B cell (primary cell): ENCODE measurements at regions not wholly inside any gene's neighbourhood (a gene's known extent, or its start where the extent isn't known, plus 50 kb on each side); places are given as distances from the start of the nearest gene placed in this dataset.

Source experiments
- ATAC-seq: fragments of 200-7000 bp; cut with Tn5 transposase; one replicate; pipeline ENCODE4 v1.10.0; 2021; ENCODE audit warnings: low read depth, mild to moderate bottlenecking, moderate number of reproducible peaks, moderate library complexity
- CTCF ChIA-PET: fragments of 350-600 bp; sonication (Branson Sonifier 250); formaldehyde crosslinking; loops from one replicate; lab custom pipeline; 2021; ENCODE audit warnings: antibody characterized with exemption, inconsistent platforms; lab: Charles Lee
- POLR2A ChIA-PET: fragments of 350-600 bp; sonication (Branson Sonifier 250); formaldehyde crosslinking; loops from one replicate; lab custom pipeline; 2021; ENCODE audit warnings: antibody characterized with exemption; lab: Charles Lee
- DNase-seq: peaks from one replicate; pipeline ENCODE4 v3.0.0; 2013
- H2AFZ ChIP-seq: 2 replicates; pipeline ENCODE4 v1.6.1; 2012; ENCODE audit warnings: mild to moderate bottlenecking, low read depth, low read length; ENCODE audit not compliant: insufficient read depth, poor library complexity, severe bottlenecking
- H3K27ac ChIP-seq, 2 donors: 1 replicate in 1 of 2; 2 replicates in 1 of 2; pipeline ENCODE4 v1.5.1; 2012 to 2013; ENCODE audit warnings: low read length in 2 of 2, mild to moderate bottlenecking in 2 of 2, moderate library complexity in 1 of 2
- H3K27me3 ChIP-seq, 4 experiments: fragments of 200-600 bp in 1 of 4; sonication (generic) in 1 of 4; replicated peaks in 1 of 4; 1 replicate in 2 of 4; 2 replicates in 2 of 4; pipeline versions ENCODE4 v1.6.1 to v1.7.0; 2013 to 2016; ENCODE audit warnings: low read length in 3 of 4, mild to moderate bottlenecking in 2 of 4, mixed read lengths in 1 of 4, moderate library complexity in 1 of 4; ENCODE audit not compliant: insufficient read depth in 4 of 4, control insufficient read depth in 3 of 4; ENCODE audit errors: control extremely low read depth in 1 of 4
- H3K36me3 ChIP-seq, 2 experiments: replicated peaks in 1 of 2; 1 replicate in 1 of 2; 2 replicates in 1 of 2; pipeline versions ENCODE4 v1.6.1 to v1.7.1; 2013; ENCODE audit warnings: low read length in 1 of 2; ENCODE audit not compliant: insufficient read depth in 2 of 2, control insufficient read depth in 1 of 2; ENCODE audit errors: control extremely low read depth in 1 of 2, extremely low read depth in 1 of 2
- H3K4me1 ChIP-seq, 2 donors: fragments of 200-600 bp in 1 of 2; sonication (generic) in 1 of 2; 1 replicate in 1 of 2; 2 replicates in 1 of 2; pipeline versions ENCODE4 v1.5.1 to v1.6.1; 2013 to 2017; ENCODE audit warnings: low read length in 2 of 2; ENCODE audit not compliant: control insufficient read depth in 2 of 2, insufficient read depth in 2 of 2
- H3K4me2 ChIP-seq: replicated peaks from 2 replicates; pipeline ENCODE3; 2012; ENCODE audit warnings: mild to moderate bottlenecking, low read depth, low read length; ENCODE audit not compliant: poor library complexity, severe bottlenecking
- H3K4me3 ChIP-seq, 5 experiments: fragments of 200-600 bp in 1 of 5; sonication (generic) in 1 of 5; 1 replicate in 3 of 5; 2 replicates in 2 of 5; pipeline versions ENCODE4 v1.5.1 to v1.7.0; 2011 to 2016; ENCODE audit warnings: low read length in 4 of 5, mild to moderate bottlenecking in 4 of 5, low read depth in 2 of 5, control low read depth in 1 of 5, moderate library complexity in 1 of 5; ENCODE audit not compliant: insufficient read depth in 1 of 5; ENCODE audit errors: control extremely low read depth in 1 of 5, extremely low read depth in 1 of 5
- H3K79me2 ChIP-seq: fragments of 200-600 bp; sonication (generic); one replicate; pipeline ENCODE4 v1.6.0; 2016; ENCODE audit warnings: low read length; ENCODE audit not compliant: control insufficient read depth, insufficient read depth
- H3K9ac ChIP-seq: fragments of 200-600 bp; sonication (generic); 2 replicates; pipeline ENCODE4 v1.6.1; 2017; ENCODE audit warnings: mild to moderate bottlenecking, low read length, moderate library complexity
- H3K9me3 ChIP-seq, 3 donors: one replicate each; pipeline versions ENCODE4 v1.6.1 to v1.7.1; 2013; ENCODE audit warnings: low read length in 2 of 3; ENCODE audit not compliant: control insufficient read depth in 2 of 3, insufficient read depth in 1 of 3; ENCODE audit errors: control extremely low read depth in 1 of 3
- H4K20me1 ChIP-seq: 2 replicates; pipeline ENCODE4 v1.6.0; 2012; ENCODE audit warnings: mild to moderate bottlenecking, low read length; ENCODE audit not compliant: insufficient read depth, control insufficient read depth, poor library complexity, severe bottlenecking
- H3K27ac Mint-ChIP-seq: one replicate; pipeline ENCODE4 v1.8.0; 2021; ENCODE audit warnings: mixed read lengths
- H3K27me3 Mint-ChIP-seq: one replicate; pipeline ENCODE4 v1.8.0; 2021; ENCODE audit warnings: mixed read lengths
- H3K4me1 Mint-ChIP-seq: one replicate; pipeline ENCODE4 v1.8.0; 2021; ENCODE audit warnings: mixed read lengths
- H3K4me3 Mint-ChIP-seq: one replicate; pipeline ENCODE4 v1.8.0; 2021; ENCODE audit warnings: mixed read lengths
- H3K9me3 Mint-ChIP-seq: one replicate; pipeline ENCODE4 v1.8.0; 2022; ENCODE audit warnings: mixed read lengths; ENCODE audit not compliant: insufficient read depth
- CTCF ChIP-seq: fragments of 200-600 bp; IDR thresholded peaks from one replicate; pipeline ENCODE4 v1.8.0; 2022; ENCODE audit warnings: antibody characterized with exemption, mild to moderate bottlenecking
- EZH2 ChIP-seq: IDR thresholded peaks from 2 replicates; pipeline ENCODE4 v1.6.1; 2012; ENCODE audit warnings: borderline replicate concordance, low read depth, mild to moderate bottlenecking, moderate library complexity, low read length; ENCODE audit not compliant: insufficient read depth, poor library complexity, severe bottlenecking
- WGBS: methylation state at CpG from one replicate; pipeline ENCODE4 v1.1.5; 2013; ENCODE audit warnings: missing lambda C conversion rate; ENCODE audit not compliant: insufficient coverage; 5-methylcytosine and 5-hydroxymethylcytosine counted together
- intact Hi-C: fragments of 100-400 bp; cut with micrococcal nuclease; formaldehyde crosslinking; loops from one replicate; pipeline ENCODE4 v1.10.0; 2022

- Mint-ChIP-seq H3K9me3 (no peaks in the 10 kb centered on the region), H3K27me3 (no peaks in the 10 kb centered on the region), H3K4me1 (no peaks in the 10 kb centered on the region), H3K4me3 (no peak overlapping the region), H3K27ac (no peak overlapping the region)
- Histone ChIP-seq H2AFZ (no peak overlapping the region), H3K4me3 (no peak overlapping the region), H3K79me2 (no peaks in the 10 kb centered on the region), H3K9me3 (no peaks in the 10 kb centered on the region), H4K20me1 (no peaks in the 10 kb centered on the region), H3K4me2 (no peak overlapping the region), H3K4me1 (no peaks in the 10 kb centered on the region), H3K9ac (no peak overlapping the region), H3K27me3 (no peaks in the 10 kb centered on the region), H3K36me3 (no peaks in the 10 kb centered on the region), H3K27ac (no peak overlapping the region)
- DNase-seq (no peak), ATAC-seq (no peak)
- POLR2A ChIA-PET = no interaction called here
- intact Hi-C loops = no loop called here
- CTCF ChIA-PET = no interaction called here
- TF ChIP-seq CTCF = no peak
- TF ChIP-seq EZH2 = no peak
- WGBS = 85% methylated on average over 4 of the region's 5 CpGs
Measured at GRCh38 chr9:81851340-81851739, 76.9 kb upstream of the SPATA31D4 start.

- Histone ChIP-seq H3K4me3 (no peak overlapping the region), H3K9me3 (no peaks in the 10 kb centered on the region), H3K27me3 (no peaks in the 10 kb centered on the region), H3K79me2 (no peaks in the 10 kb centered on the region), H4K20me1 (no peaks in the 10 kb centered on the region), H3K36me3 (no peaks in the 10 kb centered on the region), H3K27ac (no peak overlapping the region), H3K9ac (no peak overlapping the region), H3K4me2 (no peak overlapping the region), H2AFZ (no peak overlapping the region), H3K4me1 (no peaks in the 10 kb centered on the region)
- POLR2A ChIA-PET = no interaction called here
- CTCF ChIA-PET = interaction anchor here (1.2 kb wide), 1 partner anchor 9 kb away, joined by 3 read pairs; no protein-coding TSS in a partner anchor
- ATAC-seq (no peak), DNase-seq (no peak)
- TF ChIP-seq CTCF (no peak), EZH2 (no peak)
- H3K4me1 Mint-ChIP-seq = no peaks in the 10 kb centered on the region
- no CpG with 5 or more reads among the region's 1 CpG for WGBS
- no peak overlapping the region for H3K4me3 Mint-ChIP-seq
- H3K27ac Mint-ChIP-seq = no peak overlapping the region
- no peaks in the 10 kb centered on the region for H3K27me3 Mint-ChIP-seq
- intact Hi-C loops = no loop called here
- H3K9me3 Mint-ChIP-seq = no peaks in the 10 kb centered on the region
Measured at GRCh38 chr9:81852820-81853219, 75.4 kb upstream of the SPATA31D4 start.
